ENCODE measurements at regions not wholly inside any gene's neighbourhood (a gene's known extent, or its start where the extent isn't known, plus 50 kb on each side); places are given as distances from the start of the nearest gene placed in this dataset.

- TF ChIP-seq CTCF (IDR thresholded peaks at IDR 0.05) (no peak), TCF7 (CRISPR knock-in tag; IDR thresholded peaks at IDR 0.05; ENCODE audit: low read depth) (no peak), ZNF121 (CRISPR knock-in tag; IDR thresholded peaks at IDR 0.05) (no peak), ZNF396 (CRISPR knock-in tag; IDR thresholded peaks at IDR 0.05; ENCODE audit: borderline replicate concordance) (no peak), CREB1 (CRISPR knock-in tag; IDR thresholded peaks at IDR 0.05) (no peak), FOXP1 (CRISPR knock-in tag; IDR thresholded peaks at IDR 0.05; ENCODE audit: borderline replicate concordance) (no peak), CDX4 (CRISPR knock-in tag; IDR thresholded peaks at IDR 0.05; ENCODE audit: borderline replicate concordance) (no peak), TP53 (CRISPR knock-in tag; IDR thresholded peaks at IDR 0.05) (no peak), ESRRA (CRISPR knock-in tag; IDR thresholded peaks at IDR 0.05; ENCODE audit: borderline replicate concordance) (no peak), MAX (CRISPR knock-in tag; IDR thresholded peaks at IDR 0.05) (no peak)
- TF ChIP-seq, protein P1, sequence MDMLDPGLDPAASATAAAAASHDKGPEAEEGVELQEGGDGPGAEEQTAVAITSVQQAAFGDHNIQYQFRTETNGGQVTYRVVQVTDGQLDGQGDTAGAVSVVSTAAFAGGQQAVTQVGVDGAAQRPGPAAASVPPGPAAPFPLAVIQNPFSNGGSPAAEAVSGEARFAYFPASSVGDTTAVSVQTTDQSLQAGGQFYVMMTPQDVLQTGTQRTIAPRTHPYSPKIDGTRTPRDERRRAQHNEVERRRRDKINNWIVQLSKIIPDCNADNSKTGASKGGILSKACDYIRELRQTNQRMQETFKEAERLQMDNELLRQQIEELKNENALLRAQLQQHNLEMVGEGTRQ (CRISPR knock-in tag; IDR thresholded peaks at IDR 0.05) = no peak
- TF ChIP-seq, protein P2, sequence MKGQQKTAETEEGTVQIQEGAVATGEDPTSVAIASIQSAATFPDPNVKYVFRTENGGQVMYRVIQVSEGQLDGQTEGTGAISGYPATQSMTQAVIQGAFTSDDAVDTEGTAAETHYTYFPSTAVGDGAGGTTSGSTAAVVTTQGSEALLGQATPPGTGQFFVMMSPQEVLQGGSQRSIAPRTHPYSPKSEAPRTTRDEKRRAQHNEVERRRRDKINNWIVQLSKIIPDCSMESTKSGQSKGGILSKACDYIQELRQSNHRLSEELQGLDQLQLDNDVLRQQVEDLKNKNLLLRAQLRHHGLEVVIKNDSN (CRISPR knock-in tag; IDR thresholded peaks at IDR 0.05) = no peak
Observed at GRCh38 chr7:130793855-130794618, 60.0 kb upstream of the KLF14 start.

Measured in WTC11 (cell line).